ENCODE measurements at regions not wholly inside any gene's neighbourhood (a gene's known extent, or its start where the extent isn't known, plus 50 kb on each side); places are given as distances from the start of the nearest gene placed in this dataset.
"Not testable (repeated sequence)": the region's sequence is repeated elsewhere in the genome, so short reads cannot be mapped to it uniquely, and the experiment has no call there.

DNA sequence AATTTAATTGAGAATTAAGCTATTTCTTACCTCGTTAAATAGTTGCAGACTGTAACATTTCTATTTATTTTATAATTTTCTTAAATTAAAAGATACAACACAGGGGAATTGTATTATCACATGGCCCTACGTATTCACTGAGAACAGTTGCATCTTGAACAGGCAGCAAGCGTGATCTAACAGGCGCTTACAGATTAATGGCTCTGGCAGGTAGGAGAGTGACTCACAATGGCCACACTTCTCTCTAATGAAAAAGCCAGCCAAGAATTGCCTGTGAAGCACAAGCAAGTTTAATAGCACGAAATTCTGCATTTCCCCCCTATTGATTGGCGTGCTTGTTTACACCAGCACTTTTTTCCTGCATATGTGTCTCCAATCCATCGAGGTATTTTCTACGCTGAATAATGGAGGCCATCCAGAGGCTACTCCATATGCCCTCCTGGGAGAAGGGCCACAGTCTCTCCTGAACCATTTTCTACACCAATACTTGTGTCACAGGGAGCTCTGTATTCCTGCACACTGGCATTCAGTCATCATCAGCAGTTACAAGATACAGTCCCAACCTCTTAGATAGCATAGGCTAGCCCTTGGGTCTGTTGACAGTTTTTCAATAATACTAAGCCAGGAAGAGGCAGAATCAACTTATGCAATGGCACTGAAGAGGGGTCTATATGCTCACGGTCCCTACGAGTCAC is 150.6 kb upstream of the PLD5 start:
- no peak for DNase-seq (ENCODE audit: extremely low read depth in 1 of 11, low read depth in 9 of 11, low spot score in 4 of 11)

DNA sequence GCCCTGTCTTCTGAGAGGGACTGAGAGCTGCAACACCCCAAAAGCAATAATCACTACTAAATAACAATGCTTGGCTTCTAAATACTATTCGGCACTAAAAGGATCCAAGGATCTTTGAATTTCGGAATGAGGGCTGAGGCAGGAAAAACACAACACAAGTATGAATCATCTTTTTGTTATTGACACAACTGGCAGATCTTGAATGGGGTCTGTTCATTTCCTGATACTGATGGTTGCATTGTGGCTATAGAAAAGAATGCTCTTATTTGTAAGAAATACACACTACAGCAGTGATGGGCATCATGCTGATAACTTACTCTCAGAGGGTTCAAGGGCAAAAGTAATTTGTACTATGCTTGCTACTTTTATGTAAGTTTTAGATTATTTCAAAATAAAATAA is 149.2 kb upstream of the PLD5 start:
- DNase-seq (ENCODE audit: extremely low read depth in 1 of 11, low read depth in 9 of 11, low spot score in 4 of 11) = no peak

- not testable (repeated sequence) for DNase-seq (ENCODE audit: extremely low read depth in 1 of 11, low read depth in 9 of 11, low spot score in 4 of 11)
These were observed 148.7 kb upstream of the PLD5 start for GRCh38 chr1:242673165-242673564.

GRCh38 chr1:242670019-242670418 is 145.5 kb upstream of the PLD5 start:
- peak in 1 of 11 donors; percentile 14 for DNase-seq (ENCODE audit: extremely low read depth in 1 of 11, low read depth in 9 of 11, low spot score in 4 of 11)

DNA sequence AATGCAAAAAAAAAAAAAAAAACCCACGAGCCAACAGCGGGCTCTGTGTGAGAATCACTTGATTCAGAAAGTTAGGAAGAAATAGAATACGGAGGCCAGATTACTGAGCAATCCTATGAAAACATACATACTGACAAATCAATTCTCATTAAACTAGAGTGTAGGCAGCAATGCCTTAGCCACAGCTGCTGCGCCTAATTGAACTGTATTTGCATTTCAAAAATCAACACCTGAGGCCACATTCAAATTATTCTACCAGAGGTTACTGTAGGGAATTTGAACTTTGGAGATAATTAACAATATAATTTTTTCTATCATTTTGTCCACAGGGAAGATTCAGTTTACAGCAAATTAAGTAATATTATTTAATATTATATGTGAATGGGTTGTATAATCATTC is 138.4 kb upstream of the PLD5 start:
- DNase-seq (ENCODE audit: extremely low read depth in 1 of 11, low read depth in 9 of 11, low spot score in 4 of 11) = no peak

- DNase-seq (ENCODE audit: extremely low read depth in 1 of 11, low read depth in 9 of 11, low spot score in 4 of 11) = not testable (repeated sequence)
These were observed 129.3 kb upstream of the PLD5 start for GRCh38 chr1:242653772-242654171.

DNA sequence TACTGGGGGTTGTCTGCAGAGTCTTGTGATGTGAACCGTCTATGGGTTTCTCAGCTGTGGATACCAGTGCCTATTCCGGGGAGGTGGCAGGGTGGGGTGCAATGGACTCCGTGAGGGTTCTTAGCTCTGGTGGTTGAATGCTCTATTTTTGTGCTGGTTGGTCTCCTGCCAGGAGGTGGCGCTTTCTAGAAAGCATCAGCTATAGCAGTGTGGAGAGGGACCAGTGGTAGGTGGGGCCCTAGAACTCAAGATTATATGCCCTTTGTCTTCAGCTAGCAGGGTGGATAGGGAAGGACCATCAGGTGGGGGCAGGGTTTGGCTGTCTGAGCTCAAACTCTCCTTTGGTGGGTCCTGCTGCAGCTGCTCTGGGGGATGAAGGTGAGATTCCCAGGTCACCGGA is 127.3 kb upstream of the PLD5 start:
- DNase-seq (ENCODE audit: extremely low read depth in 1 of 11, low read depth in 9 of 11, low spot score in 4 of 11) = no peak

GRCh38 chr1:242641461-242641860 is 117.0 kb upstream of the PLD5 start:
- no peak for DNase-seq (ENCODE audit: extremely low read depth in 1 of 11, low read depth in 9 of 11, low spot score in 4 of 11)

DNA sequence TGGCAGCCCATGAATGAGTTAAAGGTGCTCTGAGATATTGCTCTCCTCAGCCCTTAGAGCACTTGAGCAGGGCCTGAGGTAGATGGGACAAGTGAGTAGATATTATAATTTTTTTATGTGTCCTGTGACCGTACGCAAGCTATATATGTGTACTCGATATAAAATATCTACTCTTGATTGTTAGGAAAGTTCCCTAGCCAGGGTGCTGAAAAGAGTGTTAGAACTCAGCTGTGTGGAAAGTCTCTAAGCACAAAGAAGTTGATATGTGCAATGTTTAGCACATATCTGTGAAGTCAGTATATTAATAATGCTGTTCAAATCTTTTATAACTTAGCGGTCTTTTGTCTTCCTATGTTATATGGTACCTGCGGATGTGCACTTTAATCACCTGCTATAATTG is 114.6 kb upstream of the PLD5 start:
- no peak for DNase-seq (ENCODE audit: extremely low read depth in 1 of 11, low read depth in 9 of 11, low spot score in 4 of 11)

DNA sequence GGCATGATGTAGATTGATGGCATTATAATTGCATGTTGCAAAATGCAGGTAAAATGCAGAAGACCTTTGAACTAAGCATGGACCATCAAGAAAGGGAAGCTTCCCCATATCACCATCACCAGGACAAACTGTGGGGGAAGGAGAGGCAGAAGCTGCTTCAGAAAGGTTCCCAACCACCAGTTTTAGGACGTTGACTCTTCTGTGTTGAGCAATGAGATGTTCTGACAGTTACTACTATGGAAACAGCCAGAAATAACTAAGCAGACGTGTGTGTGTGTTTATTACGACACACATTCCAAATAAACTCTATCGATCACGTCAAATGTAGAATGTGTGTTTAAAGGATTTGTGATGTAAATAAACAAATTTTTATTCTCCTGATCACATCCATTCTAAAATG is 110.2 kb upstream of the PLD5 start:
- DNase-seq (ENCODE audit: extremely low read depth in 1 of 11, low read depth in 9 of 11, low spot score in 4 of 11) = no peak

GRCh38 chr1:242629396-242629795 is 104.9 kb upstream of the PLD5 start:
- DNase-seq (ENCODE audit: extremely low read depth in 1 of 11, low read depth in 9 of 11, low spot score in 4 of 11) = no peak

- no peak for DNase-seq (ENCODE audit: extremely low read depth in 1 of 11, low read depth in 9 of 11, low spot score in 4 of 11)
These were observed 99.3 kb upstream of the PLD5 start for GRCh38 chr1:242623756-242624155.

DNA sequence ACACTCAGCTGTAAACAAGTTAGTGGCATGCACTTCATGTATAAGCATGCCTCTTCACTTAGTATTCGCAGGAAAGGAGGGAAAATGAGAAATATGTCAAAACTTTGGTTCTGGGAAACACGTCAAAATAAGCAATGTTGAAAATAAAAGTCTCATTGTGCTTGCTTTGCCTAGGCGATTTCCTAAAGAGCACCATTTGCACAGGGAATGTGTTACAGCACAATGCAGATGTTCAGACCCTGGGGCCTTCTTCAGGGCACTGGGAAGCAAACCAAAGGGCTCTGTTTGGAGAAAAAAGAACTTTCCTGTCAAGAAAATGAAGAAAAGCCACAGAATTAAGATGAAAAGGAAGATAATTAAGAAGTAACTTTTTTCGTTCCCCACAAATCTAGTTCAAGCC is 98.6 kb upstream of the PLD5 start:
- DNase-seq (ENCODE audit: extremely low read depth in 1 of 11, low read depth in 9 of 11, low spot score in 4 of 11) = no peak

GRCh38 chr1:242613266-242613815 is 88.8 kb upstream of the PLD5 start:
- DNase-seq (ENCODE audit: extremely low read depth in 1 of 11, low read depth in 9 of 11, low spot score in 4 of 11) = no peak

GRCh38 chr1:242610209-242610608 is 85.7 kb upstream of the PLD5 start:
- DNase-seq (ENCODE audit: extremely low read depth in 1 of 11, low read depth in 9 of 11, low spot score in 4 of 11) = no peak

GRCh38 chr1:242605521-242605920 is 81.0 kb upstream of the PLD5 start:
- no peak for DNase-seq (ENCODE audit: extremely low read depth in 1 of 11, low read depth in 9 of 11, low spot score in 4 of 11)

DNA sequence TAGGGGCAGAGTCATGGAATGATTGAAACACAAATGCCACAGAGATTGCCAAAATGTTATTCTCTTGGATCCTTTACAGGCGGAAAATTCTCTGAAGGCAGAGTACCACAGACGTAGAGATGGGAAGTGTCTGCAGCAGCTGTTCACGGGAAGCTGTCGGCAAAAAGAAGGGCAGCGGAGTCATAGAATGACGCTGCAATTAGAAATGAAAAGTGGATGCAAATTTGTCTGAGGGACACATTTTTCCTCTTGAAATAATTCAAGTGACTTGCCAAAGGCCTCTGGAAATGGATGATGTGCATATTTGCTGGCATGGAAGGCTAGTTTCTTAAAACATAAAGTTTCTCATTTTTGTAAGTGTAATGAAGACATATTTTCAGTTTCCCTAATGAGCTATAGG is 77.5 kb upstream of the PLD5 start:
- no peak for DNase-seq (ENCODE audit: extremely low read depth in 1 of 11, low read depth in 9 of 11, low spot score in 4 of 11)

GRCh38 chr1:242593756-242594155 is 69.3 kb upstream of the PLD5 start:
- not testable (repeated sequence) for DNase-seq (ENCODE audit: extremely low read depth in 1 of 11, low read depth in 9 of 11, low spot score in 4 of 11)

GRCh38 chr1:242586360-242586680 is 61.8 kb upstream of the PLD5 start:
- DNase-seq (ENCODE audit: extremely low read depth in 1 of 11, low read depth in 9 of 11, low spot score in 4 of 11) = no peak

DNA sequence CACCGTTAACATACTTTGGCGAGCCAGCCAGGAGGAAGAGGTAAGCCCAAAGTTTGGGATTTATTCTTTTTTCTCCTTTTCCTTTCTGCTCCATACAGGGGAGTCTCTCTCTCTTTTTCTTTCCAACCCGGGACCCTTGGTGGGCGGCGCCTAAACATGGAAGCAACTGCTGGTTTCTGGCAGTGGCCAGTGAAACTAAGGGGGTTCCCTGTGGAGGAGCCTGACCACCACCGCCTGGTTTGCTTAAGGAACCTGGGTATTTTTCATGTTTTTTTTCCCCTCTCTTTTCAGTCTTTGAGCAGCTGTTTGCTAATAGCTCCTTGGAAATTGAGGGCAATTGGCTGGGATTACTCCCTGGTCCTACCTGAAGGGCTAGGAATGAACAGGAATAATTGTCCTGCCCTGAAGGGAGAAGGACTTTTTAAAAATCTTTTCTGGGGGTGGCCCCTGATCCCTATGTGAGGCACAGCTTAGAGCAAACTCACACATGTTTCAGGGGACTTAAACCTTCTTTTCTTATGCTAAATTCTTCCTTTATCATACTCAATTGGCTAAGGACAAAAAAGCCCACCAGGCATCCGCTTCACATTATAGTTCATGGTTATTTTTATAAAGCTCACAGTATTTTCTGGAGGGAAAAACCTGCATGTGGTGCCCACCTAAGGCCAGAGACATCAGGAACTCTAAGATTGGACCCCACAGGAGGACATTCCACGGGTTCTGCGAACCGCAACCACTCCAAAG is 61.3 kb upstream of the PLD5 start:
- no peak for DNase-seq (ENCODE audit: extremely low read depth in 1 of 11, low read depth in 9 of 11, low spot score in 4 of 11)

DNA sequence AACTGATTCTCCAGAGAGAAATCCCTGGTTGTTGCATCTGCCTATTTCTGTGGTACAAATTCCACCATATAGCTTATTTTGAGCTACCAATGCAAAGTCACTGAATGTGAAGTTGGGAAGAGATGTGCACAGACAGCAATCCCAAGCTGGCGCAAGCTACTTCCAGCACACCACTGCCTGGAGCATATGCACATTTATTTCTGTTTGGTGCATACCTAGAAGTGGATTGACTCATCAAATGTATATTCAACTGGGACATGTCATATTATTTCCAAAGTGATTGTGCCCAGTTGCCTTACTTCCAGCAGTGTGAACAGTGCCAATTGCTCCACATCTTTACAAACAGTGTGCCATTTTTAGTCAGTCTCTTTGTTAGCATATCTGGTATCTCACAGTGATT is 58.2 kb upstream of the PLD5 start:
- DNase-seq (ENCODE audit: extremely low read depth in 1 of 11, low read depth in 9 of 11, low spot score in 4 of 11) = no peak

All from renal cortex interstitium (tissue), 11 donors.